ENCODE measurements at regions not wholly inside any gene's neighbourhood (a gene's known extent, or its start where the extent isn't known, plus 50 kb on each side); places are given as distances from the start of the nearest gene placed in this dataset.

DNA sequence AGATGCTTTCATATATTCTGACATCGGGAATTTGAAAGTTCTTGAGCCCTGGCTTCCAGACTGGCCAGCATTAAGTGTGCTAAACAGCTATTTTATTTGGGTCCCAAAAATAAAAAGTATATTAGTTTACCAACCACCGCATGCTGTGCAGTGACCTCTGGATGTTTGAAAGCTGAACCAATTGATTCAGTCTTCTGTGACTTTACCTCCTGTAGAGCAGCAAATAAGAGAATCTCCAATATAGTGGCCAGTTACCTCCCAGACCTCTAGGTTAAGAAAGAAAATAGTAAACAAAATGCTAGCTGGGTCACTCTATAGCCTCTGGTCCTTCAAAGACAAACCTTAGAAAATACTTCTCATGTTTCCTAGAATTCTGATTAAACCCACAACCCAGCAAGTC lies 424.6 kb upstream of the NFE2L3 start:
- TF ChIP-seq CTCF (IDR thresholded peaks at IDR 0.05) = no peak
- TF ChIP-seq POLR2A (IDR thresholded peaks at IDR 0.05; ENCODE audit: low read depth) = no peak
